Stimulated activated memory B cell treated with anti-CD40 and anti-IgM and Interleukin-4, amounts not matched to agents 10 μg/mL and 1 μg/mL and 100 μg/mL, for 72 hours (primary cell): ENCODE measurements at regions not wholly inside any gene's neighbourhood (a gene's known extent, or its start where the extent isn't known, plus 50 kb on each side); places are given as distances from the start of the nearest gene placed in this dataset.

Experiments
- ATAC-seq: fragments of 150-1000 bp; cut with Tn5 transposase; 2 replicates; pipeline ENCODE4 v1.10.0; 2021
- H3K27ac Mint-ChIP-seq: one replicate; pipeline ENCODE4 v1.8.0; 2022; ENCODE audit warnings: mild to moderate bottlenecking, mixed read lengths
- H3K27me3 Mint-ChIP-seq: one replicate; pipeline ENCODE4 v1.8.0; 2022; ENCODE audit warnings: mixed read lengths
- H3K36me3 Mint-ChIP-seq: one replicate; pipeline ENCODE4 v1.8.0; 2022; ENCODE audit warnings: mixed read lengths
- H3K4me1 Mint-ChIP-seq: one replicate; pipeline ENCODE4 v1.8.0; 2022; ENCODE audit warnings: mixed read lengths
- H3K4me3 Mint-ChIP-seq: one replicate; pipeline ENCODE4 v1.8.0; 2022; ENCODE audit warnings: mild to moderate bottlenecking, moderate library complexity, mixed read lengths
- H3K9me3 Mint-ChIP-seq: one replicate; pipeline ENCODE4 v1.8.0; 2022; ENCODE audit warnings: mixed read lengths

- H3K27ac Mint-ChIP-seq, result no peak overlapping the region
- H3K36me3 Mint-ChIP-seq, result no peaks in the 10 kb centered on the region
- H3K4me1 Mint-ChIP-seq, result no peaks in the 10 kb centered on the region
- ATAC-seq, result no peak
- H3K27me3 Mint-ChIP-seq, result no peaks in the 10 kb centered on the region
- no peak overlapping the region for H3K4me3 Mint-ChIP-seq
- peaks cover 3% of the 10 kb centered on the region for H3K9me3 Mint-ChIP-seq
Observed at GRCh38 chr21:16969636-16970035, 543.2 kb upstream of the CXADR start.

GRCh38 chr21:16974060-16974459, 538.8 kb upstream of the CXADR start:
- Mint-ChIP-seq H3K4me1 (no peaks in the 10 kb centered on the region), H3K27ac (no peak overlapping the region), H3K27me3 (no peaks in the 10 kb centered on the region), H3K9me3 (no peaks in the 10 kb centered on the region), H3K4me3 (no peak overlapping the region), H3K36me3 (no peaks in the 10 kb centered on the region)
- no peak for ATAC-seq

- no peak overlapping the region for H3K4me3 Mint-ChIP-seq
- H3K27ac Mint-ChIP-seq, result no peak overlapping the region
- no peaks in the 10 kb centered on the region for H3K36me3 Mint-ChIP-seq
- H3K4me1 Mint-ChIP-seq, result no peaks in the 10 kb centered on the region
- no peak for ATAC-seq
- peaks cover 3% of the 10 kb centered on the region for H3K9me3 Mint-ChIP-seq
- no peaks in the 10 kb centered on the region for H3K27me3 Mint-ChIP-seq
Observed at GRCh38 chr21:16976193-16976592, 536.6 kb upstream of the CXADR start.

- Mint-ChIP-seq H3K27me3 (no peaks in the 10 kb centered on the region), H3K9me3 (peaks cover 3% of the 10 kb centered on the region), H3K4me3 (no peak overlapping the region), H3K27ac (no peak overlapping the region), H3K36me3 (no peaks in the 10 kb centered on the region), H3K4me1 (no peaks in the 10 kb centered on the region)
- ATAC-seq, result peak; percentile 20
Observed at GRCh38 chr21:16978309-16978895, 534.4 kb upstream of the CXADR start.

- no peaks in the 10 kb centered on the region for H3K36me3 Mint-ChIP-seq
Observed at GRCh38 chr21:16979574-16979973, 533.3 kb upstream of the CXADR start.

GRCh38 chr21:16983420-16983819, 529.4 kb upstream of the CXADR start:
- Mint-ChIP-seq H3K36me3 (no peaks in the 10 kb centered on the region), H3K9me3 (peaks cover 4% of the 10 kb centered on the region), H3K27ac (no peak overlapping the region), H3K4me1 (no peaks in the 10 kb centered on the region), H3K27me3 (no peaks in the 10 kb centered on the region), H3K4me3 (no peak overlapping the region)
- no peak for ATAC-seq

More at GRCh38 chr21:16979574-16979973, 533.3 kb upstream of the CXADR start:
- H3K27me3 Mint-ChIP-seq, result no peaks in the 10 kb centered on the region
- no peak overlapping the region for H3K27ac Mint-ChIP-seq
- H3K9me3 Mint-ChIP-seq, result peaks cover 3% of the 10 kb centered on the region
- ATAC-seq, result no peak
- no peak overlapping the region for H3K4me3 Mint-ChIP-seq
- H3K4me1 Mint-ChIP-seq, result no peaks in the 10 kb centered on the region

- H3K27ac Mint-ChIP-seq, result no peak overlapping the region
Observed at GRCh38 chr21:16992448-16992847, 520.4 kb upstream of the CXADR start.

GRCh38 chr21:16993416-16994038, 519.3 kb upstream of the CXADR start:
- H3K9me3 Mint-ChIP-seq, result peaks cover 7% of the 10 kb centered on the region
- no peak for ATAC-seq
- H3K27me3 Mint-ChIP-seq, result no peaks in the 10 kb centered on the region
- no peak overlapping the region for H3K4me3 Mint-ChIP-seq
- H3K27ac Mint-ChIP-seq, result no peak overlapping the region
- no peaks in the 10 kb centered on the region for H3K4me1 Mint-ChIP-seq
- H3K36me3 Mint-ChIP-seq, result no peaks in the 10 kb centered on the region

More at GRCh38 chr21:16992448-16992847, 520.4 kb upstream of the CXADR start:
- Mint-ChIP-seq H3K27me3 (no peaks in the 10 kb centered on the region), H3K36me3 (no peaks in the 10 kb centered on the region), H3K4me1 (no peaks in the 10 kb centered on the region), H3K4me3 (no peak overlapping the region), H3K9me3 (peaks cover 9% of the 10 kb centered on the region)
- no peak for ATAC-seq

GRCh38 chr21:17002594-17003257, 510.1 kb upstream of the CXADR start:
- Mint-ChIP-seq H3K27ac (no peak overlapping the region), H3K4me1 (no peaks in the 10 kb centered on the region), H3K36me3 (no peaks in the 10 kb centered on the region), H3K4me3 (no peak overlapping the region), H3K9me3 (peaks cover 5% of the 10 kb centered on the region), H3K27me3 (no peaks in the 10 kb centered on the region)
- ATAC-seq, result no peak

- no peak overlapping the region for H3K27ac Mint-ChIP-seq
- no peaks in the 10 kb centered on the region for H3K4me1 Mint-ChIP-seq
- H3K27me3 Mint-ChIP-seq, result no peaks in the 10 kb centered on the region
- no peak overlapping the region for H3K4me3 Mint-ChIP-seq
- H3K36me3 Mint-ChIP-seq, result no peaks in the 10 kb centered on the region
- peaks cover 5% of the 10 kb centered on the region for H3K9me3 Mint-ChIP-seq
- ATAC-seq, result no peak
Observed at GRCh38 chr21:17003258-17003615, 509.6 kb upstream of the CXADR start.

GRCh38 chr21:17003763-17004373, 509.0 kb upstream of the CXADR start:
- Mint-ChIP-seq H3K4me1 (no peaks in the 10 kb centered on the region), H3K9me3 (peaks cover 5% of the 10 kb centered on the region), H3K4me3 (no peak overlapping the region), H3K27ac (no peak overlapping the region), H3K27me3 (no peaks in the 10 kb centered on the region), H3K36me3 (no peaks in the 10 kb centered on the region)
- no peak for ATAC-seq

GRCh38 chr21:17032141-17032655, 480.6 kb upstream of the CXADR start:
- Mint-ChIP-seq H3K4me1 (no peaks in the 10 kb centered on the region), H3K9me3 (peaks cover 3% of the 10 kb centered on the region), H3K27ac (no peak overlapping the region), H3K27me3 (no peaks in the 10 kb centered on the region), H3K4me3 (no peak overlapping the region), H3K36me3 (no peaks in the 10 kb centered on the region)
- no peak for ATAC-seq

- Mint-ChIP-seq H3K4me1 (no peaks in the 10 kb centered on the region), H3K27me3 (no peaks in the 10 kb centered on the region), H3K9me3 (peaks cover 12% of the 10 kb centered on the region), H3K27ac (no peak overlapping the region), H3K4me3 (no peak overlapping the region), H3K36me3 (no peaks in the 10 kb centered on the region)
- ATAC-seq, result no peak
Observed at GRCh38 chr21:17044696-17045095, 468.1 kb upstream of the CXADR start.

- H3K9me3 Mint-ChIP-seq, result peaks cover 12% of the 10 kb centered on the region
- no peaks in the 10 kb centered on the region for H3K27me3 Mint-ChIP-seq
Observed at GRCh38 chr21:17045214-17045853, 467.5 kb upstream of the CXADR start.

GRCh38 chr21:17048974-17049373, 463.9 kb upstream of the CXADR start:
- H3K9me3 Mint-ChIP-seq, result peaks cover 3% of the 10 kb centered on the region
- ATAC-seq, result no peak
- H3K27me3 Mint-ChIP-seq, result no peaks in the 10 kb centered on the region
- no peaks in the 10 kb centered on the region for H3K4me1 Mint-ChIP-seq
- no peak overlapping the region for H3K27ac Mint-ChIP-seq
- H3K36me3 Mint-ChIP-seq, result no peaks in the 10 kb centered on the region
- H3K4me3 Mint-ChIP-seq, result no peak overlapping the region

More at GRCh38 chr21:17045214-17045853, 467.5 kb upstream of the CXADR start:
- no peak for ATAC-seq
- no peak overlapping the region for H3K27ac Mint-ChIP-seq
- H3K4me1 Mint-ChIP-seq, result no peaks in the 10 kb centered on the region
- H3K36me3 Mint-ChIP-seq, result no peaks in the 10 kb centered on the region
- H3K4me3 Mint-ChIP-seq, result no peak overlapping the region
